ENCODE measurements at regions not wholly inside any gene's neighbourhood (a gene's known extent, or its start where the extent isn't known, plus 50 kb on each side); places are given as distances from the start of the nearest gene placed in this dataset.
"Not testable (repeated sequence)": the region's sequence is repeated elsewhere in the genome, so short reads cannot be mapped to it uniquely, and the experiment has no call there.

DNA sequence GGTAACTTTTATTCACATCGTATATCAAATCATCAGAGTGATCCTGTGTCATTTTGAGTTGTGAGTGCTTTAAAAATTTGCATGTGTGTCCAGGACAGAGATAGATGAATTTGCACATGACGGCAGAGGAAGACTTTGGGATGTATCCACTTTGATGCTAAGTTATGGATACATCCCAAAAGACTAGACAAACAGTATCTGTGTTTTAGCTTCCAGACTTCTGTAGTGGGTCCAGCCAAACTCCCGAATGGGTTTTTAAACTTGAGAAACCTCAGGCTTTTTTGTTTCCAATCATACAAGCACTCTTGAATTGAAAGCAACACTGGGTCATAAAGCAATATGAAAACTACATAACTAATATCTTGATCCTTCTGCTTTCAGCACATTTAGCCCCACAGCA is 213.8 kb downstream of the C9orf152 start:
- Histone ChIP-seq H3K9me3 (ENCODE audit: low read depth, low read length) (no peaks in the 10 kb centered on the region), H3K36me3 (ENCODE audit: insufficient read depth, low read length) (no peaks in the 10 kb centered on the region), H3K27ac (ENCODE audit: low read depth, low read length) (no peak overlapping the region), H3K4me3 (ENCODE audit: insufficient read depth, low read length) (no peak overlapping the region), H2AFZ (ENCODE audit: low read length) (no peak overlapping the region), H3K4me1 (ENCODE audit: insufficient read depth, low read length) (peaks cover 17% of the 10 kb centered on the region), H4K20me1 (ENCODE audit: insufficient read depth, low read length) (no peaks in the 10 kb centered on the region), H3K4me2 (ENCODE audit: insufficient read depth, low read length) (no peak overlapping the region), H3K79me2 (ENCODE audit: insufficient read depth, low read length) (peaks cover 1% of the 10 kb centered on the region), H3K27me3 (ENCODE audit: insufficient read depth, low read length) (no peaks in the 10 kb centered on the region)
- TF ChIP-seq, protein P1, sequence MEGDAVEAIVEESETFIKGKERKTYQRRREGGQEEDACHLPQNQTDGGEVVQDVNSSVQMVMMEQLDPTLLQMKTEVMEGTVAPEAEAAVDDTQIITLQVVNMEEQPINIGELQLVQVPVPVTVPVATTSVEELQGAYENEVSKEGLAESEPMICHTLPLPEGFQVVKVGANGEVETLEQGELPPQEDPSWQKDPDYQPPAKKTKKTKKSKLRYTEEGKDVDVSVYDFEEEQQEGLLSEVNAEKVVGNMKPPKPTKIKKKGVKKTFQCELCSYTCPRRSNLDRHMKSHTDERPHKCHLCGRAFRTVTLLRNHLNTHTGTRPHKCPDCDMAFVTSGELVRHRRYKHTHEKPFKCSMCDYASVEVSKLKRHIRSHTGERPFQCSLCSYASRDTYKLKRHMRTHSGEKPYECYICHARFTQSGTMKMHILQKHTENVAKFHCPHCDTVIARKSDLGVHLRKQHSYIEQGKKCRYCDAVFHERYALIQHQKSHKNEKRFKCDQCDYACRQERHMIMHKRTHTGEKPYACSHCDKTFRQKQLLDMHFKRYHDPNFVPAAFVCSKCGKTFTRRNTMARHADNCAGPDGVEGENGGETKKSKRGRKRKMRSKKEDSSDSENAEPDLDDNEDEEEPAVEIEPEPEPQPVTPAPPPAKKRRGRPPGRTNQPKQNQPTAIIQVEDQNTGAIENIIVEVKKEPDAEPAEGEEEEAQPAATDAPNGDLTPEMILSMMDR (IDR thresholded peaks at IDR 0.05; ENCODE audit: extremely low read depth, low read depth, low read length) = no peak
- DNase-seq (ENCODE audit: insufficient read length, low spot score, missing footprints) = no peak

DNA sequence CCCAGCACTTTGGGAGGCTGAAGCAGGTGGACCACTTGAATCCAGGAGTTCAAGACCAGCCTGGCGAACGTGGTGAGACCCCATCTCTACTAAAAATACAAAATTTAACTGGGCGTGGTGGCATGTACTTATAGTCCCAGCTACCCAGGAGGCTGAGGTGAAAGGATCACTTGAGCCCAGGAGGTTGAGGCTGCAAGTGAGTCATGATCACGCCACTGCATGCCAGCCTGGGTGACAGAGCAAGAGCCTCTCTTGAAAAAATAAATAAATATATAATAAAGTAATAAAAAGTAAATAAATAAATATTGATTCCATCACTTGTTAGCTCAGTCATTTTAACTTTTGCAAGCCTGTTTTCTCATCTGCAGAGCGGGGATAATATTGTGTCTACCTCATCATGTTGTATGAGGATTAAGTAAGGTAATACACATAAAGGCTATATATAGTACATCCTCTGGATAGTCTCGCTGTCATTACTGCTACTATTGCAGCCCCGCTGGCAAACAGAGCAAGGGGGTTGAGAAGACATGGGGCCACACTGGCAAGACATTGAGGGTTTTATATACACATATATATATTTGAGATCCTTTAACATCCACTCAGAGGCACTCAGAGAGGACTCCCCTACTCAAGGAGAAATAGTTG is 210.9 kb downstream of the C9orf152 start:
- Histone ChIP-seq H3K27ac (ENCODE audit: low read depth, low read length) (no peak overlapping the region), H4K20me1 (ENCODE audit: insufficient read depth, low read length) (no peaks in the 10 kb centered on the region), H3K79me2 (ENCODE audit: insufficient read depth, low read length) (no peaks in the 10 kb centered on the region), H3K9me3 (ENCODE audit: low read depth, low read length) (no peaks in the 10 kb centered on the region), H2AFZ (ENCODE audit: low read length) (no peak overlapping the region), H3K36me3 (ENCODE audit: insufficient read depth, low read length) (no peaks in the 10 kb centered on the region), H3K4me2 (ENCODE audit: insufficient read depth, low read length) (no peak overlapping the region), H3K27me3 (ENCODE audit: insufficient read depth, low read length) (no peaks in the 10 kb centered on the region), H3K4me3 (ENCODE audit: insufficient read depth, low read length) (no peak overlapping the region), H3K4me1 (ENCODE audit: insufficient read depth, low read length) (peaks cover 5% of the 10 kb centered on the region)
- DNase-seq (ENCODE audit: insufficient read length, low spot score, missing footprints) = no peak
- TF ChIP-seq, protein P1 (IDR thresholded peaks at IDR 0.05; ENCODE audit: extremely low read depth, low read depth, low read length) = no peak

DNA sequence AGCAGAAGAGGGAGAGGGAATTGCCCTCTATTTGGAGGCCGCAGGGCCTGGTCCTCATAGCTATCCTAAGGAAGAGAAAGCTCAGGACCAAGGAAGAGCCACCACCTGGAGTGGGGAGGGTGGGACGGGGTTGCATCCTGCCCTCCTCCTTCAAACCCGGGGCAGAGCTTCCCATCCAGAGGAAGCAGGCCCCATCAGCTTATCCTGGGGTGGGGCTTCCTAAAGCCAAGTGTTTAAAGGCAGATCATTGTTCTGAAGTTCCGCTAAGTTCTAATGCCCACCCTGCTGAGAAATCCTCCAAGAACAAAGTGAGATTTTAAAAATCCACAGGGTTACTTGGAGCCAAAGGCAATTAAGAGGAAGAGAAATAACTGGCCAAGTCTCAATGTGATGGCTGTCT is 210.3 kb downstream of the C9orf152 start:
- DNase-seq (ENCODE audit: insufficient read length, low spot score, missing footprints) = no peak
- H3K4me1 ChIP-seq (ENCODE audit: insufficient read depth, low read length) = peaks cover 5% of the 10 kb centered on the region
- H2AFZ ChIP-seq (ENCODE audit: low read length) = no peak overlapping the region
- no peaks in the 10 kb centered on the region for H3K27me3 ChIP-seq (ENCODE audit: insufficient read depth, low read length)
- no peak overlapping the region for H3K27ac ChIP-seq (ENCODE audit: low read depth, low read length)
- no peak overlapping the region for H3K4me2 ChIP-seq (ENCODE audit: insufficient read depth, low read length)
- no peak overlapping the region for H3K4me3 ChIP-seq (ENCODE audit: insufficient read depth, low read length)
- TF ChIP-seq, protein P1 (IDR thresholded peaks at IDR 0.05; ENCODE audit: extremely low read depth, low read depth, low read length) = no peak
- no peaks in the 10 kb centered on the region for H3K36me3 ChIP-seq (ENCODE audit: insufficient read depth, low read length)
- no peaks in the 10 kb centered on the region for H3K9me3 ChIP-seq (ENCODE audit: low read depth, low read length)
- no peaks in the 10 kb centered on the region for H4K20me1 ChIP-seq (ENCODE audit: insufficient read depth, low read length)
- no peaks in the 10 kb centered on the region for H3K79me2 ChIP-seq (ENCODE audit: insufficient read depth, low read length)

DNA sequence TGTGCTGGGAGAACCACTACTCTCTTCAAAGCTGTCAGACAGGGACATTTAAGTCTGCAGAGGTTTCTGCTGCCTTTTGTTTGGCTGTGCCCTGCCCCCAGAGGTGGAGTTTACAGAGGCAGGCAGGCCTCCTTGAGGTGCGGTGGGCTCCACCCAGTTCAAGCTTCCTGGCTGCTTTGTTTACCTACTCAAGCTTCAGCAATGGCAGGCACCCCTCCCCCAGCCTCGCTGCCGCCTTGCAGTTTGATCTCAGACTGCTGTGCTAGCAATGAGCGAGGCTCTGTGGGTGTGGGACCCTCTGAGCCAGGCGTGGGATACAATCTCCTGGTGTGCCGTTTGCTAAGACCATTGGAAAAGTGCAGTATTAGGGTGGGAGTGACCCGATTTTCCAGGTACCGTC is 202.4 kb downstream of the C9orf152 start:
- H3K4me3 ChIP-seq (ENCODE audit: insufficient read depth, low read length); H3K27ac ChIP-seq (ENCODE audit: low read depth, low read length); H3K27me3 ChIP-seq (ENCODE audit: insufficient read depth, low read length); H3K4me1 ChIP-seq (ENCODE audit: insufficient read depth, low read length); H3K36me3 ChIP-seq (ENCODE audit: insufficient read depth, low read length); H3K9me3 ChIP-seq (ENCODE audit: low read depth, low read length); H4K20me1 ChIP-seq (ENCODE audit: insufficient read depth, low read length); DNase-seq (ENCODE audit: insufficient read length, low spot score, missing footprints); H2AFZ ChIP-seq (ENCODE audit: low read length); H3K79me2 ChIP-seq (ENCODE audit: insufficient read depth, low read length); H3K4me2 ChIP-seq (ENCODE audit: insufficient read depth, low read length): not testable (repeated sequence)
